PC-3 (cell line): ENCODE measurements at regions not wholly inside any gene's neighbourhood (a gene's known extent, or its start where the extent isn't known, plus 50 kb on each side); places are given as distances from the start of the nearest gene placed in this dataset.

Experiments
- ATAC-seq: fragments of 200-7000 bp; cut with Tn5 transposase; 2 replicates; pipeline ENCODE4 v1.9.1; 2020; ENCODE audit warnings: mild to moderate bottlenecking, moderate library complexity
- BruUV-seq: library from RNA; stranded (reverse); fragments of 400-500 nt; replicated peaks from 2 replicates; lab custom pipeline; 2021; lab: Mats Ljungman, UMichigan
- CTCF ChIA-PET: fragments of 300-600 bp; sonication (Branson Sonifier 250); formaldehyde crosslinking; loops from one replicate; lab custom pipeline; 2022; ENCODE audit warnings: antibody characterized with exemption; lab: Charles Lee
- POLR2A ChIA-PET: fragments of 300-600 bp; sonication (Branson Sonifier 250); formaldehyde crosslinking; loops from one replicate; lab custom pipeline; 2022; ENCODE audit warnings: antibody characterized with exemption; ENCODE audit not compliant: unreplicated experiment; lab: Charles Lee
- DNase-seq: peaks from one replicate; pipeline ENCODE4 v3.0.0-alpha.2; 2015
- H2AFZ ChIP-seq: fragments of 300-600 bp; sonication (generic); 2 replicates; pipeline ENCODE4 v1.6.0; 2016; ENCODE audit warnings: antibody characterized with exemption, low read length
- H3F3A ChIP-seq: fragments of 300-600 bp; sonication (generic); one replicate; pipeline ENCODE4 v1.6.0; 2017; ENCODE audit warnings: antibody characterized with exemption, low read length, control low read depth, mild to moderate bottlenecking; ENCODE audit not compliant: unreplicated experiment
- H3K27ac ChIP-seq: fragments of 300-600 bp; sonication (generic); 2 replicates; pipeline ENCODE4 v1.5.1; 2016; ENCODE audit warnings: mild to moderate bottlenecking, low read length
- H3K27me3 ChIP-seq: fragments of 300-600 bp; sonication (generic); 2 replicates; pipeline ENCODE4 v1.6.1; 2016; ENCODE audit warnings: low read length, mixed read lengths
- H3K36me3 ChIP-seq: fragments of 300-600 bp; sonication (generic); 2 replicates; pipeline ENCODE4 v1.6.1; 2016; ENCODE audit warnings: low read depth, mixed run types, low read length, mixed read lengths
- H3K4me1 ChIP-seq: fragments of 300-600 bp; sonication (generic); 2 replicates; pipeline ENCODE4 v1.5.1; 2016; ENCODE audit warnings: low read length; ENCODE audit not compliant: insufficient read depth
- H3K4me2 ChIP-seq: fragments of 300-600 bp; sonication (generic); 2 replicates; pipeline ENCODE4 v1.6.0; 2016; ENCODE audit warnings: low read length
- H3K4me3 ChIP-seq: fragments of 300-600 bp; sonication (generic); 2 replicates; pipeline ENCODE4 v1.5.1; 2016; ENCODE audit warnings: mild to moderate bottlenecking, low read length, mixed read lengths
- H3K79me2 ChIP-seq: fragments of 300-600 bp; sonication (generic); 2 replicates; pipeline ENCODE4 v1.6.1; 2017; ENCODE audit warnings: low read length, mixed read lengths
- H3K9ac ChIP-seq: fragments of 300-600 bp; sonication (generic); 2 replicates; pipeline ENCODE4 v1.6.0; 2016; ENCODE audit warnings: mild to moderate bottlenecking, low read length
- H3K9me2 ChIP-seq: fragments of 300-600 bp; sonication (generic); replicated peaks from 2 replicates; pipeline ENCODE4 v1.6.1; 2016; ENCODE audit warnings: mixed run types, low read length, mixed read lengths
- H3K9me3 ChIP-seq: fragments of 300-600 bp; sonication (generic); 2 replicates; pipeline ENCODE4 v1.6.1; 2016; ENCODE audit warnings: low read length, mixed read lengths
- H4K20me1 ChIP-seq: fragments of 300-600 bp; sonication (generic); 2 replicates; pipeline ENCODE4 v1.6.1; 2016; ENCODE audit warnings: low read length, mixed read lengths
- EZH2 ChIP-seq: fragments of 300-600 bp; sonication (generic); IDR thresholded peaks from one replicate; pipeline ENCODE4 v1.6.1; 2017; ENCODE audit warnings: antibody characterized with exemption, mild to moderate bottlenecking, low read length; ENCODE audit not compliant: unreplicated experiment
- EZH2phosphoT487 ChIP-seq: fragments of 300-600 bp; sonication (generic); IDR thresholded peaks from 2 replicates; pipeline ENCODE4 v1.6.1; 2018; ENCODE audit warnings: mild to moderate bottlenecking, antibody characterized with exemption, low read length, borderline replicate concordance
- intact Hi-C: fragments of 100-400 bp; cut with micrococcal nuclease; formaldehyde crosslinking; loops from 2 replicates; pipeline ENCODE4 v1.9.0; 2023
- TF ChIP-seq, protein P1 (sequence below): fragments of 300-600 bp; sonication (generic); conservative IDR thresholded peaks from 2 replicates; pipeline ENCODE4 v1.5.1; 2017; ENCODE audit warnings: antibody characterized with exemption, low read depth, mild to moderate bottlenecking, low read length

DNA sequence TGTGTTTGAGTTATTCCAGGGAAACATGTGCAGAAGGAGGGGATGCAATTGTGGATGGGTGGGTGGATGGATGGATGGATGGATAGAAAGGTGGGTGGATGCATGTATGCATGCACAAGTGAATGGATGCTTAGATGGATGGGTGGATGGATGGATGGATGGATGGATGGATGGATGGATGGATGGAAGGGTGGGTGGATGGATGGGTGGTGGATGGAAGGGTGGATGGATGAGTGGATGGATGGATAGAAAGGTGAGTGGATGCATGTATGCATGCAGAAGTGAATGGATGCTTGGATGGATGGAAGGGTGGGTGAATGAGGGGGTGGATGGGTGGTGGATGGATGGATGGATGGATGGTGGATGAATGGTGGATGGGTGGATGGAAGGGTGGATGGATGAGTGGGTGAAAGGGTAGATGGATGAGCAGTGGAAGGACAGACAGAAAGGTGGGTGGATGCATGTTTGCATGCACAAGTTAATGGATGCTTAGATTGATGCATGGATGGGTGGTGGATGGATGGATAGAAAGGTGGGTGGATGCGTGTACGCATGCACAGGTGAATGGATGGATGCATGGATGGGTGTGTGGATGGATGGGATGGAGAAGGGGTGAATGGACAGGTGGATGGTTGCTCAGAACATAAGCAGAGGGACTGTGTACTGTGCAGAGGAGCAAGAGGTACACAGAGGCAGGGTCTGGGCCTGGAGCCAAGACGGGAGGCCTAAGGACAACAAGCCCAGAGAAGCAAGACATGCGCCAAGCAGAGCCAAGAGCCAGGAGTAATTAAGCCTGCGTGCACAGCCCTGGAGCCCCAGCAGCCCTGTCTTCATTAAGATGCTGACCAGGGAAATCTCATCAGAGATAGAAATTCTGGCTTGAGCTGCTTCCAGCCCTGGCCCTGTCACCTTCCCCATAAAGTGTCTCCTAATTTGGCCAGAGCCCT, 84.6 kb upstream of the PPP1R26 start:
- H3K4me3 ChIP-seq = no peak overlapping the region
- no peak overlapping the region for H3K27ac ChIP-seq
- TF ChIP-seq, protein P1, sequence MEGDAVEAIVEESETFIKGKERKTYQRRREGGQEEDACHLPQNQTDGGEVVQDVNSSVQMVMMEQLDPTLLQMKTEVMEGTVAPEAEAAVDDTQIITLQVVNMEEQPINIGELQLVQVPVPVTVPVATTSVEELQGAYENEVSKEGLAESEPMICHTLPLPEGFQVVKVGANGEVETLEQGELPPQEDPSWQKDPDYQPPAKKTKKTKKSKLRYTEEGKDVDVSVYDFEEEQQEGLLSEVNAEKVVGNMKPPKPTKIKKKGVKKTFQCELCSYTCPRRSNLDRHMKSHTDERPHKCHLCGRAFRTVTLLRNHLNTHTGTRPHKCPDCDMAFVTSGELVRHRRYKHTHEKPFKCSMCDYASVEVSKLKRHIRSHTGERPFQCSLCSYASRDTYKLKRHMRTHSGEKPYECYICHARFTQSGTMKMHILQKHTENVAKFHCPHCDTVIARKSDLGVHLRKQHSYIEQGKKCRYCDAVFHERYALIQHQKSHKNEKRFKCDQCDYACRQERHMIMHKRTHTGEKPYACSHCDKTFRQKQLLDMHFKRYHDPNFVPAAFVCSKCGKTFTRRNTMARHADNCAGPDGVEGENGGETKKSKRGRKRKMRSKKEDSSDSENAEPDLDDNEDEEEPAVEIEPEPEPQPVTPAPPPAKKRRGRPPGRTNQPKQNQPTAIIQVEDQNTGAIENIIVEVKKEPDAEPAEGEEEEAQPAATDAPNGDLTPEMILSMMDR = no peak
- TF ChIP-seq EZH2phosphoT487 (no peak), EZH2 (no peak)
- no peaks in the 10 kb centered on the region for H3K9me2 ChIP-seq
- H3K27me3 ChIP-seq = no peaks in the 10 kb centered on the region
- intact Hi-C loops = no loop called here
- CTCF ChIA-PET = no interaction called here
- H3K4me2 ChIP-seq = no peak overlapping the region
- no peak for DNase-seq
- no peaks in the 10 kb centered on the region for H4K20me1 ChIP-seq
- no peaks in the 10 kb centered on the region for H3K79me2 ChIP-seq
- no peaks in the 10 kb centered on the region for H3K9me3 ChIP-seq
- H3K36me3 ChIP-seq = no peaks in the 10 kb centered on the region
- no peaks in the 10 kb centered on the region for H3F3A ChIP-seq
- H3K4me1 ChIP-seq = no peaks in the 10 kb centered on the region
- H2AFZ ChIP-seq = no peak overlapping the region
- no TSS peak for BruUV-seq
- no peak for ATAC-seq
- H3K9ac ChIP-seq = no peak overlapping the region
- POLR2A ChIA-PET = no interaction called here

DNA sequence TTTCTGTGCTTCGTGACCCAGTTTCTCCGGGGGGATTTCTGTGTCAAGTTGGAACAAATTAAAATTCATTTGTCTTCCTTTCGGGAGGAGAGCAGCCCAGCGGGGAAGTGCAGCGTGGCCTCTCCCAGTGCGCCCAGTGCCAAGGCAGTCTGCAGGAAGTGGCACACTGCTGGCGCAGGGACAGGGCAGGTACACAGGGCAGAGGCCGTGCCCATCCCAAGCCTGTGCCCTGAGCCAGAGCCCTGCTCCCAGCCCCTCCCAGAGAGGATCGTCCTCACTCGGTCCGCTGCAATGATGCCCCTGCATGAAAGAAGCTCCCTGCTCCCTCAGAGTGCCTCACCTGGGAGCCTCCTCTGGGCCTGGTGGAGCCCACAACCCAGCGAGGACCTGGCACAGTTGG, 82.4 kb upstream of the PPP1R26 start:
- no peaks in the 10 kb centered on the region for H3K36me3 ChIP-seq
- no peaks in the 10 kb centered on the region for H3K79me2 ChIP-seq
- BruUV-seq = no TSS peak
- no peaks in the 10 kb centered on the region for H3K9me2 ChIP-seq
- TF ChIP-seq, protein P1 = no peak
- TF ChIP-seq EZH2phosphoT487 (no peak), EZH2 (no peak)
- no peak overlapping the region for H2AFZ ChIP-seq
- H3K9ac ChIP-seq = no peak overlapping the region
- H3K9me3 ChIP-seq = no peaks in the 10 kb centered on the region
- DNase-seq = no peak
- ATAC-seq = no peak
- H3K27ac ChIP-seq = no peak overlapping the region
- H3K4me2 ChIP-seq = no peak overlapping the region
- H4K20me1 ChIP-seq = no peaks in the 10 kb centered on the region
- POLR2A ChIA-PET = no interaction called here
- no peaks in the 10 kb centered on the region for H3K4me1 ChIP-seq
- intact Hi-C loops = no loop called here
- no peaks in the 10 kb centered on the region for H3F3A ChIP-seq
- no peaks in the 10 kb centered on the region for H3K27me3 ChIP-seq
- no peak overlapping the region for H3K4me3 ChIP-seq
- CTCF ChIA-PET = no interaction called here
